ENCODE measurements at regions not wholly inside any gene's neighbourhood (a gene's known extent, or its start where the extent isn't known, plus 50 kb on each side); places are given as distances from the start of the nearest gene placed in this dataset.

DNA sequence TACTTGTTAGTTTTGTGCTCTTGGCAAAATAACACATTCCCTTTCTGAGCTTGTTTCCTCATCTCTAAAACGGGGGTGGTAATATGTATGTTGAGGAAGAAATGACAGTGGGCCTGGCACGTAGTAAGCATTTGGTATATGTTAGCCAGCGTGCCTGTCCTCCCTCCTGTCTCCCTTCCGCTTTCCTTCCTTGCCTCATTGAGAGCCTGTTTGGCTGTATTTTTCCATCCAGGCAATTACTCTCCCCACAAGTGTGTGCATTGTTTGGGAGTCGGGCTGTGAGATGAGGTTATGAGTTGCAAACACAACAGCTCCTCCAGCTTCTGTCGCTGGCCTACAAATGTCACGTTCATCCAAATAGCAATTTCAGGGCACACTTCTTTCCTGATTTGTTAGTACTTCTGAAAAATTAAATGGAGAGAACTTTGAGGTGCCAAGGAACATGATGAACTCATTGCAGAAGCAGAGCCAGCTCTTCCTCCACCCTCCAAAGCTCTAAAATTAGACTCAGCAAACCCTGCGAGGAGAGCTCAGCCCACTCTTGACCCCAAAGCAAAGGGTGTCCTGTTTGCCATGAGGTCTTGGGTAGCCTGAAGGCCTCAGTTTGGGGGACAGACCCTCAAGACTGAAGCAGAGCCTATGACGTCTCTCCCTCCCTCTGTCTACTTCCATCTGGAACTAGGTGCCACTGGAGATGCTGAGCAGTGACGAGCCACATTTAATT, 50.7 kb upstream of the TOX2 start:
- H3K27ac Mint-ChIP-seq (ENCODE audit: unreplicated experiment), result no peak overlapping the region

DNA sequence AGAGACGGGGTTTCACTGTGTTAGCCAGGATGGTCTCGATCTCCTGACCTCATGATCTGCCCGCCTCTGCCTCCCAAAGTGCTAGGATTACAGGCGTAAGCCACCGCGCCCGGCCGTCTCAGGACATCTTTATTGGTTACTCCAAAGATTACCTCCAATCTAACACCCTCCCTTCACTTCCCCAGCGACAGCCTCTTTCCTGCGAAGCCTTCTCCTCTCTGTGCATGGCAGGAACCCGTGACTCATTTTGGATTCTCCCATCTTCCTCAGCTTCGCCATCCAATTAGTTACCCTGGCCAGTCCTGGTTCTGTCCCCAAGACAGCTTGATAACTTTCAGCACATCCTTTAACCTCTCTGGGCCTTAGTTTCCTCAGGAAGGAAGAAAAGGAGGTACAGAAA, 51.3 kb upstream of the TOX2 start:
- TF ChIP-seq, protein P1, sequence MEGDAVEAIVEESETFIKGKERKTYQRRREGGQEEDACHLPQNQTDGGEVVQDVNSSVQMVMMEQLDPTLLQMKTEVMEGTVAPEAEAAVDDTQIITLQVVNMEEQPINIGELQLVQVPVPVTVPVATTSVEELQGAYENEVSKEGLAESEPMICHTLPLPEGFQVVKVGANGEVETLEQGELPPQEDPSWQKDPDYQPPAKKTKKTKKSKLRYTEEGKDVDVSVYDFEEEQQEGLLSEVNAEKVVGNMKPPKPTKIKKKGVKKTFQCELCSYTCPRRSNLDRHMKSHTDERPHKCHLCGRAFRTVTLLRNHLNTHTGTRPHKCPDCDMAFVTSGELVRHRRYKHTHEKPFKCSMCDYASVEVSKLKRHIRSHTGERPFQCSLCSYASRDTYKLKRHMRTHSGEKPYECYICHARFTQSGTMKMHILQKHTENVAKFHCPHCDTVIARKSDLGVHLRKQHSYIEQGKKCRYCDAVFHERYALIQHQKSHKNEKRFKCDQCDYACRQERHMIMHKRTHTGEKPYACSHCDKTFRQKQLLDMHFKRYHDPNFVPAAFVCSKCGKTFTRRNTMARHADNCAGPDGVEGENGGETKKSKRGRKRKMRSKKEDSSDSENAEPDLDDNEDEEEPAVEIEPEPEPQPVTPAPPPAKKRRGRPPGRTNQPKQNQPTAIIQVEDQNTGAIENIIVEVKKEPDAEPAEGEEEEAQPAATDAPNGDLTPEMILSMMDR (IDR thresholded peaks at IDR 0.05; ENCODE audit: unreplicated experiment), result no peak
- Mint-ChIP-seq H3K27ac (ENCODE audit: unreplicated experiment) (peak overlapping the region; percentile 31), H3K36me3 (ENCODE audit: low read depth, unreplicated experiment) (no peaks in the 10 kb centered on the region), H3K9me3 (ENCODE audit: unreplicated experiment) (no peaks in the 10 kb centered on the region), H3K4me3 (ENCODE audit: unreplicated experiment) (no peak overlapping the region), H3K27me3 (ENCODE audit: unreplicated experiment) (peaks cover 4% of the 10 kb centered on the region), H3K4me1 (ENCODE audit: unreplicated experiment) (peaks cover 10% of the 10 kb centered on the region)
- no peak for DNase-seq (ENCODE audit: low spot score)

More for the DNA sequence above, 50.7 kb upstream of the TOX2 start:
- DNase-seq (ENCODE audit: low spot score), result no peak
- peaks cover 10% of the 10 kb centered on the region for H3K4me1 Mint-ChIP-seq (ENCODE audit: unreplicated experiment)
- H3K27me3 Mint-ChIP-seq (ENCODE audit: unreplicated experiment), result peaks cover 4% of the 10 kb centered on the region
- no peaks in the 10 kb centered on the region for H3K36me3 Mint-ChIP-seq (ENCODE audit: low read depth, unreplicated experiment)
- H3K4me3 Mint-ChIP-seq (ENCODE audit: unreplicated experiment), result no peak overlapping the region
- H3K9me3 Mint-ChIP-seq (ENCODE audit: unreplicated experiment), result no peaks in the 10 kb centered on the region
- TF ChIP-seq, protein P1 (IDR thresholded peaks at IDR 0.05; ENCODE audit: unreplicated experiment), result no peak

DNA sequence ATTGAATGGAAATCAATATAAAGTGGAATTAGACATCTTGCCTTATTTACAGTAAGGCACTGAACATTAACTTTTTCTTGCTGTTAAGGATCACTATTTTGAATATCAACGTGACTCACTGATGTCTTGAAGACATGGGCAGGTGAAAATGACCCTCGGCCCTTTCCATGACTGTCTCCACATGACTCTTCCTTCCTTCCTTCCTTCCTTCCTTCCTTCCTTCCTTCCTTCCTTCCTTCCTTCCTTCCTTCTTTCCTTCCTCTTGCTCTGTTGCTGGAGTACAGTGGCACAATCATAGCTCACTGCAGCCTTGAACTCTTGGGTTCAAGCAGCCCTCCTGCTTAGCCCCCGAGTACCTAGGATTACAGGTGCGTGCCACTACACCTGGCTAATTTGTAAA, 52.2 kb upstream of the TOX2 start:
- Mint-ChIP-seq H3K9me3 (ENCODE audit: unreplicated experiment) (no peaks in the 10 kb centered on the region), H3K27me3 (ENCODE audit: unreplicated experiment) (peaks cover 4% of the 10 kb centered on the region), H3K36me3 (ENCODE audit: low read depth, unreplicated experiment) (no peaks in the 10 kb centered on the region), H3K27ac (ENCODE audit: unreplicated experiment) (no peak overlapping the region), H3K4me1 (ENCODE audit: unreplicated experiment) (peaks cover 10% of the 10 kb centered on the region), H3K4me3 (ENCODE audit: unreplicated experiment) (no peak overlapping the region)
- no peak for DNase-seq (ENCODE audit: low spot score)
- TF ChIP-seq, protein P1 (IDR thresholded peaks at IDR 0.05; ENCODE audit: unreplicated experiment), result no peak

DNA sequence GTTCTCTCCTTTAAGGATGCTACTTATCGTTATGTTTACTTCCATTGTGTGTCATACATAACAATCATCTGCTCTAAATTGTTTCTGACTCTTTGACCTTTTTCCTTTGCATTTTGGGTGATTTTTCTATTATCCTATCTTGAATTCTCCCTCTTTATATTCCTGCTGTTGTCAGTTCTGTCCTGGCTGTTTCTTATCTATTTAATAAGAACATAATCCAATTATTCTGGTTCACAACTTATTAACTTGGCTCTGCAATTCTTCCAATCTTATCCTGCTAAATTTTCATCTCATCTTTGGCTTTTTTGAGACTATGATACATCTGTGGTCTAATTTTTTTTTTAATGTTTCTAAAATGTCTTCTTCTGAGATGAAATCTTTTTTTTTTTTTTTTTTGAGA, 54.7 kb upstream of the TOX2 start:
- H3K27ac Mint-ChIP-seq (ENCODE audit: unreplicated experiment), result no peak overlapping the region
- DNase-seq (ENCODE audit: low spot score), result no peak
- no peaks in the 10 kb centered on the region for H3K9me3 Mint-ChIP-seq (ENCODE audit: unreplicated experiment)
- H3K4me3 Mint-ChIP-seq (ENCODE audit: unreplicated experiment), result no peak overlapping the region
- TF ChIP-seq, protein P1 (IDR thresholded peaks at IDR 0.05; ENCODE audit: unreplicated experiment), result no peak
- H3K4me1 Mint-ChIP-seq (ENCODE audit: unreplicated experiment), result peaks cover 10% of the 10 kb centered on the region
- no peaks in the 10 kb centered on the region for H3K36me3 Mint-ChIP-seq (ENCODE audit: low read depth, unreplicated experiment)
- peaks cover 4% of the 10 kb centered on the region for H3K27me3 Mint-ChIP-seq (ENCODE audit: unreplicated experiment)

DNA sequence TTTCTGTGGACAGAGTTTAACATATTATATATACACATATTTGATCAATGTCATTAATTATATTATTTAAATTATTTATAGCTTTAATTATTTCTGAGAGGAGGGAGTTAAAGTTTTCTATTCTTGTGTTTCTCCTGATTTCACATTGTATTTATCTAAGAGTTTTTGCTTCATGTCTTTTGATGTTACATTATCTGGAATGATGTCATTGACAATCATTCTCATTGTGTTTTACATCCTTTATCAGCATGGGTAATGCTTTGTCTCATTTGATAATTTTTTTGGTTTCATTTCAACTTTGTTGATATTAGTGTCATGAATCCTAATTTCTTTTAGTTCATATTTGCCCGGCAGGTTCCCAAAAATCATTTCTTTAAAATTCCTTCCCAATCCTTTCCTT, 56.7 kb upstream of the TOX2 start:
- TF ChIP-seq, protein P1 (IDR thresholded peaks at IDR 0.05; ENCODE audit: unreplicated experiment), result no peak
- Mint-ChIP-seq H3K4me1 (ENCODE audit: unreplicated experiment) (no peaks in the 10 kb centered on the region), H3K9me3 (ENCODE audit: unreplicated experiment) (no peaks in the 10 kb centered on the region), H3K36me3 (ENCODE audit: low read depth, unreplicated experiment) (no peaks in the 10 kb centered on the region), H3K27ac (ENCODE audit: unreplicated experiment) (no peak overlapping the region), H3K27me3 (ENCODE audit: unreplicated experiment) (peaks cover 1% of the 10 kb centered on the region), H3K4me3 (ENCODE audit: unreplicated experiment) (no peak overlapping the region)
- no peak for DNase-seq (ENCODE audit: low spot score)

All from endothelial cell (in vitro differentiated cells).